ENCODE measurements at regions not wholly inside any gene's neighbourhood (a gene's known extent, or its start where the extent isn't known, plus 50 kb on each side); places are given as distances from the start of the nearest gene placed in this dataset.

DNA sequence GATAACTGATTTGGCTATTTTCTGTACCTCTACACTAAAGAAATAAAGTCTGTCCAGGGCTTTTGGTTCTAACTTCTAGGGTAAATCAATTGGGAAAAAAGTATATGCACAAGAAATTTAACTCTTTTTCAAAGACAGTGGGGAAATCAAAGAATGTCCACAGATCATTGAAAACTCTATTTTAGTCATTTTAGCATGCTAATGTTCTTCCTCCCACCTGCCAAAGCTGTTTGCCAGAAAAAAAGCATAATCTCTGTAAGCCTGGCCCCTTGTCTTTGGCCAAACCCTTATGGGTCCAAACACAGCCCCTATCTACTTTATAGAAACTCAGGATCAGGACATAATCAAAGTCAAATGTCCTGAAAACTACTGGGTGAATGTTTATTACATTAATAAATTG is 302.2 kb upstream of the ESRRG start:
- CTCF ChIA-PET: no interaction called here
- Histone ChIP-seq H3K9ac (ENCODE audit: control insufficient read depth, insufficient read depth, low read length) (no peak overlapping the region), H4K20me1 (ENCODE audit: control insufficient read depth, insufficient read depth) (no peaks in the 10 kb centered on the region), H3K4me3 (no peak overlapping the region), H2AFZ (ENCODE audit: control insufficient read depth, low read depth, low read length) (no peak overlapping the region), H3K27ac (ENCODE audit: control insufficient read depth, insufficient read depth) (no peak overlapping the region), H3K4me1 (ENCODE audit: control insufficient read depth, insufficient read depth, low read length) (peaks cover 5% of the 10 kb centered on the region; the same call in 1 of the 2 replicates), H3K27me3 (replicated peaks in 1 of 2; ENCODE audit: control insufficient read depth in 2 of 2, insufficient read depth in 2 of 2, low read length in 1 of 2) (no peaks in the 10 kb centered on the region; a peak in 1 of 4 replicates), H3K4me2 (ENCODE audit: control insufficient read depth, insufficient read depth) (no peak overlapping the region), H3K79me2 (ENCODE audit: control insufficient read depth, insufficient read depth, low read length) (no peaks in the 10 kb centered on the region), H3K9me3 (replicated peaks; ENCODE audit: control insufficient read depth, insufficient read depth, low read length) (no peaks in the 10 kb centered on the region; the same call in 2 of the 3 replicates), H3K36me3 (ENCODE audit: control insufficient read depth in 2 of 2, insufficient read depth in 2 of 2, low read length in 1 of 2) (no peaks in the 10 kb centered on the region)
- DNase-seq (ENCODE audit: low read depth, low spot score) (no peak), FAIRE-seq (no peak), ATAC-seq (no peak)
- in situ Hi-C loops (cut with MboI): no loop called here
- intact Hi-C loops (cut with micrococcal nuclease; ENCODE audit: unreplicated experiment): no loop called here
- POLR2A ChIA-PET: no interaction called here
- RAD21 ChIA-PET (ENCODE audit: unreplicated experiment): no interaction called here
- SMC1A ChIA-PET (ENCODE audit: uncharacterized antibody, unreplicated experiment): interaction anchor here (0.7 kb wide), 1 partner anchor 14 kb away, joined by 4 read pairs; no protein-coding TSS in a partner anchor
- BruUV-seq (replicated peaks): no TSS peak
- TF ChIP-seq WRNIP1 (IDR thresholded peaks at IDR 0.05; ENCODE audit: borderline replicate concordance, low read depth, low read length) (no peak), ASH2L (IDR thresholded peaks at IDR 0.05; ENCODE audit: borderline replicate concordance, low read depth) (no peak), POLR2A (IDR thresholded peaks at IDR 0.05; ENCODE audit: low read depth, low read length) (no peak), ATF3 (IDR thresholded peaks at IDR 0.05; ENCODE audit: borderline replicate concordance, extremely low read depth, low read depth, low read length) (no peak), CTCF (IDR thresholded peaks at IDR 0.05 in 2 of 3, conservative IDR thresholded peaks at IDR 0.05 in 1 of 3; ENCODE audit: control insufficient read depth in 2 of 3, extremely low read depth in 1 of 3, insufficient read depth in 1 of 3, low read depth in 3 of 3, low read length in 3 of 3) (no peak), NR2C1 (IDR thresholded peaks at IDR 0.05) (no peak), IRF3 (IDR thresholded peaks at IDR 0.05) (no peak), MEF2B (IDR thresholded peaks at IDR 0.05; ENCODE audit: partially characterized antibody, poor library complexity, severe bottlenecking) (no peak), PKNOX1 (IDR thresholded peaks at IDR 0.05) (no peak)
- TF ChIP-seq, protein P1, sequence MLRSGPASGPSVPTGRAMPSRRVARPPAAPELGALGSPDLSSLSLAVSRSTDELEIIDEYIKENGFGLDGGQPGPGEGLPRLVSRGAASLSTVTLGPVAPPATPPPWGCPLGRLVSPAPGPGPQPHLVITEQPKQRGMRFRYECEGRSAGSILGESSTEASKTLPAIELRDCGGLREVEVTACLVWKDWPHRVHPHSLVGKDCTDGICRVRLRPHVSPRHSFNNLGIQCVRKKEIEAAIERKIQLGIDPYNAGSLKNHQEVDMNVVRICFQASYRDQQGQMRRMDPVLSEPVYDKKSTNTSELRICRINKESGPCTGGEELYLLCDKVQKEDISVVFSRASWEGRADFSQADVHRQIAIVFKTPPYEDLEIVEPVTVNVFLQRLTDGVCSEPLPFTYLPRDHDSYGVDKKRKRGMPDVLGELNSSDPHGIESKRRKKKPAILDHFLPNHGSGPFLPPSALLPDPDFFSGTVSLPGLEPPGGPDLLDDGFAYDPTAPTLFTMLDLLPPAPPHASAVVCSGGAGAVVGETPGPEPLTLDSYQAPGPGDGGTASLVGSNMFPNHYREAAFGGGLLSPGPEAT (IDR thresholded peaks at IDR 0.05; ENCODE audit: low read depth): no peak

Data from GM12878 (cell line).